K562 (cell line): ENCODE measurements at regions not wholly inside any gene's neighbourhood (a gene's known extent, or its start where the extent isn't known, plus 50 kb on each side); places are given as distances from the start of the nearest gene placed in this dataset.

Source experiments
- ATAC-seq: fragments of 200-7000 bp; cut with Tn5 transposase; 3 replicates; pipeline ENCODE4 v1.9.1; 2020; ENCODE audit warnings: moderate library complexity
- BruUV-seq: library from RNA; stranded (reverse); fragments of 400-500 nt; replicated peaks from 2 replicates; lab custom pipeline; 2021; lab: Mats Ljungman, UMichigan
- CTCF ChIA-PET: fragments of 300-600 bp; formaldehyde crosslinking; extraction: SDS; loops from one replicate; lab custom pipeline; 2021; ENCODE audit warnings: low intra/inter-chr PET ratio; lab: Yijun Ruan, JAX
- POLR2A ChIA-PET: fragments of 300-600, 350-650 bp; sonication (Branson Sonifier 250); formaldehyde crosslinking; extraction: SDS; loops from one replicate; lab custom pipeline; 2021; ENCODE audit warnings: antibody characterized with exemption, inconsistent platforms; lab: Yijun Ruan, JAX
- DNase-seq, 4 experiments: peaks; one replicate each; pipeline versions ENCODE4 v3.0.0 to v3.0.0-alpha.2; 2011 to 2018; ENCODE audit warnings: low spot score in 3 of 4, mixed read lengths in 3 of 4; ENCODE audit errors: extremely low read depth in 1 of 4
- FAIRE-seq: peaks from 2 replicates; lab custom pipeline; 2011; peaks lifted over from hg19 to GRCh38; lab: Jason Lieb, UNC
- H2AFZ ChIP-seq: 2 replicates; pipeline ENCODE4 v1.6.0; 2011; ENCODE audit warnings: low read depth, low read length, control low read depth, inconsistent platforms
- H3K27ac ChIP-seq: fragments of 200-600 bp; 3 replicates; pipeline ENCODE4 v1.8.0; 2011; ENCODE audit warnings: low read depth, mild to moderate bottlenecking, control low read depth, inconsistent platforms, low read length, moderate library complexity, mixed read lengths; ENCODE audit errors: extremely low read depth
- H3K27me3 ChIP-seq, 2 experiments: fragments of 300-600 bp in 1 of 2; 2 replicates in 1 of 2; 3 replicates in 1 of 2; pipeline versions ENCODE4 v1.6.0 to v1.8.0; 2011; ENCODE audit warnings: inconsistent platforms in 2 of 2, low read length in 2 of 2, mild to moderate bottlenecking in 1 of 2, mixed read lengths in 1 of 2, moderate library complexity in 1 of 2; ENCODE audit not compliant: control insufficient read depth in 2 of 2, insufficient read depth in 2 of 2
- H3K36me3 ChIP-seq: fragments of 300-600 bp; 3 replicates; pipeline ENCODE4 v1.8.0; 2011; ENCODE audit warnings: mild to moderate bottlenecking, low read length, inconsistent platforms; ENCODE audit not compliant: control insufficient read depth, insufficient read depth
- H3K4me1 ChIP-seq, 2 experiments: fragments of 200-600 bp in 1 of 2; replicated peaks in 1 of 2; 2 replicates in 1 of 2; 3 replicates in 1 of 2; pipeline versions ENCODE4 v1.5.1 to v1.8.0; 2011; ENCODE audit warnings: inconsistent platforms in 2 of 2, low read length in 2 of 2, mild to moderate bottlenecking in 1 of 2, mixed read lengths in 1 of 2, moderate library complexity in 1 of 2; ENCODE audit not compliant: control insufficient read depth in 2 of 2, insufficient read depth in 2 of 2
- H3K4me2 ChIP-seq: 2 replicates; pipeline ENCODE4 v1.6.1; 2011; ENCODE audit warnings: low read length, control low read depth, inconsistent platforms, mixed read lengths; ENCODE audit not compliant: insufficient read depth
- H3K4me3 ChIP-seq: fragments of 200-600 bp; sonication (generic), shearing (Covaris generic); 2 replicates; pipeline ENCODE4 v1.5.1; 2016; ENCODE audit warnings: control low read depth, inconsistent platforms
- H3K79me2 ChIP-seq: fragments of 200-600 bp; 3 replicates; pipeline ENCODE4 v1.8.0; 2011; ENCODE audit warnings: low read length, inconsistent platforms; ENCODE audit not compliant: control insufficient read depth, insufficient read depth
- H3K9ac ChIP-seq, 2 experiments: 2 replicates each; pipeline versions ENCODE4 v1.6.0 to v1.6.1; 2011; ENCODE audit warnings: low read depth in 2 of 2, low read length in 2 of 2, control low read depth in 1 of 2, inconsistent platforms in 1 of 2, mild to moderate bottlenecking in 1 of 2, mixed read lengths in 1 of 2; ENCODE audit not compliant: insufficient read depth in 1 of 2
- H3K9me1 ChIP-seq: one replicate; pipeline ENCODE4 v1.6.0; 2011; ENCODE audit warnings: inconsistent platforms, mild to moderate bottlenecking, low read length, moderate library complexity; ENCODE audit not compliant: control insufficient read depth, insufficient read depth
- H3K9me3 ChIP-seq: replicated peaks from 2 replicates; pipeline ENCODE4 v1.5.1; 2011; ENCODE audit warnings: low read depth, low read length, inconsistent platforms; ENCODE audit not compliant: control insufficient read depth, insufficient read depth
- H4K20me1 ChIP-seq: replicated peaks from 2 replicates; pipeline ENCODE4 v1.6.1; 2011; ENCODE audit warnings: low read length, inconsistent platforms, mixed read lengths; ENCODE audit not compliant: control insufficient read depth, insufficient read depth
- ADNP ChIP-seq: fragments of 200-800 bp; sonication (Bioruptor generic); IDR thresholded peaks from 2 replicates; pipeline ENCODE4 v1.6.1; 2016; ENCODE audit warnings: missing genetic modification characterization, missing compliant biosample characterization
- BCOR ChIP-seq: fragments of 450-650 bp; IDR thresholded peaks from 2 replicates; pipeline ENCODE4 v1.6.1; 2016
- ETV5 ChIP-seq: sonication (generic); formaldehyde crosslinking; IDR thresholded peaks from 2 replicates; pipeline ENCODE4 v1.4.0; 2020; ENCODE audit warnings: low read depth, mild to moderate bottlenecking, missing genetic modification reagents
- KDM1A ChIP-seq, 2 experiments: fragments of 450-650 bp; IDR thresholded peaks; 2 replicates each; pipeline ENCODE4 v1.6.1; 2016; ENCODE audit warnings: mild to moderate bottlenecking in 2 of 2
- PHF20 ChIP-seq: fragments of 450-650 bp; IDR thresholded peaks from 2 replicates; pipeline ENCODE4 v1.6.1; 2018; ENCODE audit not compliant: partially characterized antibody
- RAD21 ChIP-seq, 2 experiments: fragments of 250-450 bp in 1 of 2; fragments of 450-650 bp in 1 of 2; sonication (Bioruptor Pico) in 1 of 2; formaldehyde crosslinking in 1 of 2; IDR thresholded peaks in 1 of 2; conservative IDR thresholded peaks in 1 of 2; 2 replicates each; pipeline versions ENCODE4 v1.4.0 to v1.8.0; 2020 to 2022; ENCODE audit warnings: mild to moderate bottlenecking in 2 of 2, moderate library complexity in 1 of 2
- RBM25 ChIP-seq: fragments of 200-400 bp; formaldehyde crosslinking; IDR thresholded peaks from 2 replicates; pipeline ENCODE4 v1.6.1; 2018; ENCODE audit warnings: low read length, low read depth, moderate library complexity; ENCODE audit not compliant: severe bottlenecking
- SMAD2 ChIP-seq: fragments of 150-350 bp; IDR thresholded peaks from 2 replicates; pipeline ENCODE4 v1.6.1; 2014; ENCODE audit warnings: low read depth, mild to moderate bottlenecking, low read length
- ZNF609 ChIP-seq: sonication (generic); formaldehyde crosslinking; IDR thresholded peaks from 2 replicates; pipeline ENCODE4 v1.8.1; 2023; ENCODE audit warnings: missing genetic modification reagents, mild to moderate bottlenecking, borderline replicate concordance
- ZZZ3 ChIP-seq: fragments of 450-650 bp; IDR thresholded peaks from 2 replicates; pipeline ENCODE4 v1.6.1; 2016; ENCODE audit warnings: antibody characterized with exemption, mild to moderate bottlenecking, moderate library complexity
- WGBS: fragments of 100-300 bp; shearing (Covaris generic); methylation state at CpG from one replicate; pipeline ENCODE4 v1.1.6; 2016; ENCODE audit warnings: low coverage, mixed read lengths; ENCODE audit not compliant: insufficient coverage; ENCODE audit errors: missing lambda C conversion rate; 5-methylcytosine and 5-hydroxymethylcytosine counted together
- in situ Hi-C: fragments of 300-500 bp; cut with MboI; formaldehyde crosslinking; loops from 4 replicates; pipeline ENCODE4 v1.15.0; 2018; ENCODE audit warnings: inconsistent platforms, mixed read lengths
- intact Hi-C: fragments of 100-400 bp; cut with micrococcal nuclease; formaldehyde crosslinking; loops from 2 replicates; pipeline ENCODE4 v1.14.2; 2022

GRCh38 chr14:76924371-76925096 is 98.3 kb downstream of the LRRC74A start (continued):
- TF ChIP-seq ZNF609 (CRISPR knock-in tag), result no peak
- no peak for TF ChIP-seq PHF20

- CTCF ChIA-PET, result no interaction called here
- Histone ChIP-seq H3K4me2 (no peak overlapping the region), H3K79me2 (no peaks in the 10 kb centered on the region), H3K9me1 (peaks cover under 1% of the 10 kb centered on the region), H3K9me3 (no peaks in the 10 kb centered on the region), H3K27ac (no peak overlapping the region), H3K9ac (peak overlapping the region in 1 of 2 experiments; percentile 55; a peak in 1 of 4 replicates), H3K4me3 (no peak overlapping the region), H3K36me3 (no peaks in the 10 kb centered on the region), H3K27me3 (no peaks in the 10 kb centered on the region), H3K4me1 (peaks cover 11 to 40% of the 10 kb centered on the region in 2 experiments), H2AFZ (no peak overlapping the region), H4K20me1 (no peaks in the 10 kb centered on the region)
- 56% methylated on average over 16 of the region's 22 CpGs for WGBS
- BruUV-seq, result no TSS peak
- FAIRE-seq, result no peak
- POLR2A ChIA-PET, result no interaction called here
- TF ChIP-seq RAD21 (CRISPR knock-in tag; conservative IDR thresholded peaks at IDR 0.05 in 1 of 2, IDR thresholded peaks at IDR 0.05 in 1 of 2), result no peak
- 0 out of 4 replicates have a peak, but pooled peaks of 1 of the 2 experiments have one; percentile 10 for TF ChIP-seq KDM1A (IDR thresholded peaks at IDR 0.05)
- TF ChIP-seq SMAD2, result no peak
- TF ChIP-seq ETV5 (CRISPR knock-in tag), result no peak
- TF ChIP-seq ZZZ3, result no peak
- peak; percentile 58; the same call in 1 of the 2 replicates for TF ChIP-seq ADNP (tag)
- TF ChIP-seq BCOR, result 0 out of 2 replicates have a peak, but pooled peaks have one; percentile 36
- peak; percentile 49 for TF ChIP-seq RBM25
- ATAC-seq, result no peak
- intact Hi-C loops, result no loop called here
- in situ Hi-C loops, result no loop called here
- DNase-seq, result no peak
Measured at GRCh38 chr14:76923431-76924370, 97.5 kb downstream of the LRRC74A start.
